Stimulated activated naive CD8-positive, alpha-beta T cell treated with anti-CD3 and anti-CD28 coated beads, Interleukin-15, Interleukin-2, amounts not matched to agents 100 ng/mL and 50 ng/mL, for 24 hours (primary cell): ENCODE measurements at regions not wholly inside any gene's neighbourhood (a gene's known extent, or its start where the extent isn't known, plus 50 kb on each side); places are given as distances from the start of the nearest gene placed in this dataset.
"Not testable (repeated sequence)": the region's sequence is repeated elsewhere in the genome, so short reads cannot be mapped to it uniquely, and the experiment has no call there.

ENCODE experiments used
- H3K27ac Mint-ChIP-seq: one replicate; pipeline ENCODE4 v1.8.0; 2021; ENCODE audit warnings: mild to moderate bottlenecking, mixed read lengths
- H3K27me3 Mint-ChIP-seq: one replicate; pipeline ENCODE4 v1.8.0; 2021; ENCODE audit warnings: mixed read lengths
- H3K36me3 Mint-ChIP-seq: one replicate; pipeline ENCODE4 v1.8.0; 2021; ENCODE audit warnings: low read depth, mixed read lengths
- H3K4me1 Mint-ChIP-seq: one replicate; pipeline ENCODE4 v1.8.0; 2021; ENCODE audit warnings: low read depth, mixed read lengths
- H3K4me3 Mint-ChIP-seq: one replicate; pipeline ENCODE4 v1.8.0; 2021; ENCODE audit warnings: mild to moderate bottlenecking, mixed read lengths
- H3K9me3 Mint-ChIP-seq: one replicate; pipeline ENCODE4 v1.8.0; 2021; ENCODE audit warnings: mixed read lengths

DNA sequence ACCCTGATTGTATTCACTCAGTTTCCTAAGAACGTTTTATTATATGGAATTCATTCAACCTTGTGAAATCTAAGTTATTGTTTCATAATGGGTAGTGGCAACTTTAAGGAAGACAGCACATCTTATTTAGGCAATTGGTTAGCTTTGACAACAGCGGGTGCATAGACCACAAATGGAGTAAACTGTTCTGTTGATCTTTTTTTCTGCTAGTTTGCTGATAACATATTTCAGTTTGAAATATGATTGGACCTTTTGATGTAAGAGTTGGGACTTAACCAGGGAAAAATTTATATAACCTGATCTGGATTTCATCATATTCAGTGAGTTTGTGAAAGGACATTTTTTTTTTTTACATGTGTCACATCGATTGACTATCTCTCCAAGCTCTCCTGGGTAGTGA lies 151.7 kb downstream of the HLX start:
- Mint-ChIP-seq H3K4me3 (no peak overlapping the region), H3K4me1 (no peaks in the 10 kb centered on the region), H3K36me3 (no peaks in the 10 kb centered on the region), H3K27ac (no peak overlapping the region), H3K27me3 (no peaks in the 10 kb centered on the region), H3K9me3 (no peaks in the 10 kb centered on the region)

DNA sequence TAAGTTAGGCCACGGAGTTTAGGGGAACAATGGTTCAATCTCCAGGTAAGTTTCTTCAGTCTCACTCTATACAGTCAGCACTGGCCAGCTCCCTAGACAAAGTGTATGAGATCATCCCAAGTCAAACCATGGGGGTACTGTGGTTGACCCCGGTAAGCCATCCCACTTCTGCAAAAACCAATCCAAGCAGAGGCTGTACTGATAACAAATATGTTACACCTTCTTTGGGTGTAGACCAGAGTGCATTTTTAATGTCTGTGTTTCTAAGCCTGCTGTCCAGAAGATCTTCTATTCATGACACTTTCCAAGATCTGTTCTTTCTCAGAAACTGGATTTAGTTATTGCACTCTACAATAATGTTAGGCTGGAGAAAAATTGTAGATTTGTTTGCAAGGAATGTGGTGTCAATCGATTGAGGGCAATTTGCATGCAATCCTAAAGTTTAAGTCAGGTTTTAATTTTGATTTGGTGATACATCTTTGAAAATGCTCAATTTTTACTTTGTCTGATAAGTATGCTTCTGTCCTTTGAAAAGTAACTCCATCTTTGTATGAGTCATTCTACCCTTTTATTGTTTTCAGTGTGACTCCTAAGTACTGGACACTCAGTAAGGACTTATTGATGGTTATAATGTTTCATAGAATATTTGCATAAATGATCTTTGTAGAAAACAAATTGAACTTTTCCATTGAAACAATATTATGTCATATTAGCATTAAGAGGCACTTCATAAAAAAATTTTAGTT lies 152.4 kb downstream of the HLX start:
- Mint-ChIP-seq H3K27ac (no peak overlapping the region), H3K9me3 (no peaks in the 10 kb centered on the region), H3K36me3 (no peaks in the 10 kb centered on the region), H3K27me3 (no peaks in the 10 kb centered on the region), H3K4me1 (no peaks in the 10 kb centered on the region), H3K4me3 (no peak overlapping the region)

- no peak overlapping the region for H3K4me3 Mint-ChIP-seq
- H3K9me3 Mint-ChIP-seq: no peaks in the 10 kb centered on the region
- no peaks in the 10 kb centered on the region for H3K36me3 Mint-ChIP-seq
- H3K4me1 Mint-ChIP-seq: no peaks in the 10 kb centered on the region
- H3K27ac Mint-ChIP-seq: no peak overlapping the region
- H3K27me3 Mint-ChIP-seq: no peaks in the 10 kb centered on the region
Measured at GRCh38 chr1:221032204-221032585, 153.0 kb downstream of the HLX start.

GRCh38 chr1:221032637-221033280 lies 153.5 kb downstream of the HLX start:
- no peak overlapping the region for H3K27ac Mint-ChIP-seq
- no peaks in the 10 kb centered on the region for H3K9me3 Mint-ChIP-seq
- no peaks in the 10 kb centered on the region for H3K4me1 Mint-ChIP-seq
- H3K36me3 Mint-ChIP-seq: no peaks in the 10 kb centered on the region
- no peak overlapping the region for H3K4me3 Mint-ChIP-seq
- no peaks in the 10 kb centered on the region for H3K27me3 Mint-ChIP-seq

DNA sequence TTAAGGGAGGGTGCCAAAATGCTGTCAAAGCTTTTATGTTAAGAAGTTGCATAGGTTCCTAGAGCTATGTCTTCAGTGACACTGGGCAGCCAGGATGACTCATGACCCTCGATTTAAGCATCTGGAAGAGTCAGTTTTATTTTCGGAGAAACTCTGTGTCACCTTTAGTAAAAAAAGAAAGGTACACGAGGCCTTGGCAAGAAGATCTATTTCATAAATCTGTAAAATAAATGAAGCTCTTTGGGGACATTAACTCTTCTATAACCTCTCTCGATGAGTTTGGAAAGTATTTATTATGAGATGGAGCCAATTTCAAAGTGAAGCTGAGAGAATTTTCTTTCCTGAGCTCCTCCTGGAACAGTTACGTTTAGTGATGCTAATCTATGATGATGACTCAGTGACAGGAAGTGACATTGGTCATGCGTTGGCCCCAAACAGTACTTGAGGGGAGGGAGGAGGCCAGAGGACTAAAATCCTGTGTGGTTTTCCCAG lies 156.5 kb downstream of the HLX start:
- H3K27ac Mint-ChIP-seq: no peak overlapping the region
- no peaks in the 10 kb centered on the region for H3K36me3 Mint-ChIP-seq
- H3K4me3 Mint-ChIP-seq: no peak overlapping the region
- no peaks in the 10 kb centered on the region for H3K9me3 Mint-ChIP-seq
- no peaks in the 10 kb centered on the region for H3K4me1 Mint-ChIP-seq
- no peaks in the 10 kb centered on the region for H3K27me3 Mint-ChIP-seq

GRCh38 chr1:221039616-221040015 lies 160.4 kb downstream of the HLX start:
- Mint-ChIP-seq H3K4me3 (no peak overlapping the region), H3K36me3 (no peaks in the 10 kb centered on the region), H3K27me3 (peaks cover 7% of the 10 kb centered on the region), H3K9me3 (no peaks in the 10 kb centered on the region), H3K4me1 (no peaks in the 10 kb centered on the region), H3K27ac (no peak overlapping the region)

DNA sequence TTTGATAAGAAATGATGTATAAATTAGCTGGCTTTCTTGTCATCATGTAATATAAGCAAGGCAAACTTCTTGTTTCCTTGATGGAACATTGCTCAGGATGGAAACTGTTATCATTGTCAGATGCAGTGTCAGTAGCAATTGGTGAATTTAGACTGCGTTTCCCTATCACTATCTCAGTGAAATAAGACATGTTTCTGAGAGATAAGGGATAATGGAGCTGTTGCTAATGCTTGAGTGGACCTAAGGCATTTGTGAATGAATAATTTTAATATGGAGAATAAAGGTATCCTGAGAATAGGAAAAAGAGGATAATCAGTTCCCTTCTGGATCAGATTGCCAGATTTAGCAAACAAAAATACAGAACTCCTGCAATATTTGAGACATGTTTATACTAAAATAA lies 160.9 kb downstream of the HLX start:
- Mint-ChIP-seq H3K36me3 (no peaks in the 10 kb centered on the region), H3K4me3 (no peak overlapping the region), H3K4me1 (no peaks in the 10 kb centered on the region), H3K27ac (no peak overlapping the region), H3K27me3 (peaks cover 7% of the 10 kb centered on the region), H3K9me3 (no peaks in the 10 kb centered on the region)

GRCh38 chr1:221040691-221041285 lies 161.5 kb downstream of the HLX start:
- Mint-ChIP-seq H3K4me1 (peaks cover 2% of the 10 kb centered on the region), H3K9me3 (no peaks in the 10 kb centered on the region), H3K27me3 (peaks cover 7% of the 10 kb centered on the region), H3K4me3 (no peak overlapping the region), H3K36me3 (no peaks in the 10 kb centered on the region), H3K27ac (no peak overlapping the region)

DNA sequence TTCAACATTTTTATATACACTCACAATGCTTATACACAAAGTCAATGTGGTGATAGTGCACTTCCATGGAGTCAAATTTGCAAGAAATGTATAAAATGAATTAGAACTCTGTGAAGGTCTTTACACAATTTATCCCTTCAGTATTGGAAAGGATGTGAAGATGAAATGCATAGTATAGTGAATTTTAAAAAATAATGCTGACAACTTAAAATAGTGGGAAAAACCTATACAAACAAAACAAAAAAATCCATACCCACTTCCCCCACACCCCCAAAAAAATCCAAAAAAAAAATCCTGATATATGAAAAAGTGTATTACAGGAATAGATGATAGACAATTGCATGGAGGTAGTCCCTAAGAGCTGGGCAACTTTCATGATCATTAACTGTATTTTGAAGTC lies 165.3 kb downstream of the HLX start:
- no peak overlapping the region for H3K4me3 Mint-ChIP-seq
- no peak overlapping the region for H3K27ac Mint-ChIP-seq
- peaks cover 3% of the 10 kb centered on the region for H3K4me1 Mint-ChIP-seq
- H3K36me3 Mint-ChIP-seq: no peaks in the 10 kb centered on the region
- peaks cover 7% of the 10 kb centered on the region for H3K27me3 Mint-ChIP-seq
- peaks cover 2% of the 10 kb centered on the region for H3K9me3 Mint-ChIP-seq

- Mint-ChIP-seq H3K9me3 (peaks cover 8% of the 10 kb centered on the region), H3K27me3 (peaks cover 7% of the 10 kb centered on the region), H3K4me1 (peaks cover 3% of the 10 kb centered on the region), H3K36me3 (no peaks in the 10 kb centered on the region), H3K27ac (no peak overlapping the region), H3K4me3 (no peak overlapping the region)
Measured at GRCh38 chr1:221045151-221045550, 165.9 kb downstream of the HLX start.

DNA sequence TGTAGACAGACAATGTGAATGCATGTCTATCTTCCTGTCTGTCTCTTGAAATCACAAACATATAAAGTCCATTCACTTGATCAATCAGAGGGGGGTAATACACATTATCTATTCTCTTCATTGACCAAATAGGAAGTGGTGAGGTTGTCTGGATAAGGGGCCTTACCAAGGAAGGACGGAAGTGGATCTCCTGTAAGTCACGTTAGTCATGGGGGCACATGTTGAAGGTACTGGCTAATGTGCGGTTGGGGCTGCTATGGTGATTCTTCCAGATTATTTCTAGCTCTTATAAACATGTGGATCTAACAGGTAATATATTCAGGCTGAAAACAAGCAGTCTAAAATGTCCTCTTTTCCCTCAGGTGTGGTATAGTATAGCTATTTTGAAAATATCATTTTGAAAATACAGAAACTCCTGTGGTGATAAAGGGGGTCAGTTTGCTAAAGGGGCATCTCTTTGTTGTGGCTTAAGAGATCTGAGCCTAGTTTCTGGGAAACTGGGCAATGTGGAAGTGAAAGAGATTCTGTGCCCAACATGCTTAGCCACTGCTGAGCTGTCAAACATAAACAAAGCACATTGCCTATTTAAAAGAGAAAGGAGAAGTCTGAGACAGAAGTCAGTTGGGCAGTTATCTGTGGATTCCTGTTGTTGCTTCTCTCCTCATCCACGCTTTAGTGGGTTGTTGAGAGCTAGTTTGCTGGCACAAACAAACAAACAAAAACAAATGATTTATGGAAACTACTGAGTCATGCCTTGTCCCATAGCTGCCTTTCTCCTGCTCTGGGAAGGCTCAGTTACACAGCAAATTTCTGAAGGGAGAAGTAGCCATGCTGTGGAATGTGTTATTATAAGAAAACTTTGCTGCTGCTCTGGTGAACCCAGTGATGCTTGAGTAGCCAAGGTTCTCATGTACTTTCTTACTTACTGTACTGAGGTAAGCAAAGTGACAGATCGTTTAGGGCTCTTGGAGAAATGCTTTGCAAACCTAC lies 166.9 kb downstream of the HLX start:
- no peaks in the 10 kb centered on the region for H3K36me3 Mint-ChIP-seq
- peaks cover 7% of the 10 kb centered on the region for H3K27me3 Mint-ChIP-seq
- peaks cover 12% of the 10 kb centered on the region for H3K9me3 Mint-ChIP-seq
- H3K27ac Mint-ChIP-seq: peak overlapping the region; percentile 69
- peaks cover 5% of the 10 kb centered on the region for H3K4me1 Mint-ChIP-seq
- H3K4me3 Mint-ChIP-seq: peak overlapping the region; percentile 30

DNA sequence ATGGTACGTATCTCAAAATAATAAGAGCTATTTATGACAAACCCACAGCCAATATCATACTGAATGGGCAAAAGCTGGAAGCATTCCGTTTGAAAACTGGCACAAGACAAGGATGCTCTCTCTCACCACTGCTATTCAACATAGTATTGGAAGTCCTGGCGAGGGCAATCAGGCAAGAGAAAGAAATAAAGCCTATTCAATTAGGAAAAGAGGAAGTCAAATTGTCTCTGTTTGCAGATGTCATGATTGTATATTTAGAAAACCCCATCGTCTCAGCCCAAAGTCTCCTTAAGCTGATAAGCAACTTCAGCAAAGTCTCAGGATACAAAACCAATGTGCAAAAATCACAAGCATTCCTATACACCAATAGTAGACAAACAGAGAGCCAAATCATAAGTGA lies 172.1 kb downstream of the HLX start:
- not testable (repeated sequence) for H3K27me3 Mint-ChIP-seq, H3K36me3 Mint-ChIP-seq, H3K4me3 Mint-ChIP-seq, H3K4me1 Mint-ChIP-seq, H3K27ac Mint-ChIP-seq
- peaks cover 12% of the 10 kb centered on the region for H3K9me3 Mint-ChIP-seq

DNA sequence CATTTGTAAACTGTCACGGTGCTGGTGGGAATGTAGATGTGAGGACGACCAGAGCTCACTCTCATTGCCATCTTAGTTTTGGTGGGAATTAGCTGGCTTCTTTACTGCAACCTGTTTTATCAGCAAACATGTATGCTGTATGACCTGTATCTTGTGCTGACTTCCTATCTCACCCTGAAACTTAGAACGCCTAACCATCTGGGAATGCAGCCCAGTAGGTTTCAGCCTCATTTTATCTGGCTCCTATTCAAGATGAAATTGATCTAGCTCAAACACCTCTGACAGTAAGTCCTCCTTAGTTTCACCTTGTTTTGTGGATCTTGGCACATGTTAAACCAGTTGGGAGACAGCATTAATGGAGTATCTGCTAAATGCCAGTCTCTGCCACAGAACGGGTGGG lies 174.6 kb downstream of the HLX start:
- H3K27me3 Mint-ChIP-seq: no peaks in the 10 kb centered on the region
- H3K4me3 Mint-ChIP-seq: no peak overlapping the region
- peaks cover 7% of the 10 kb centered on the region for H3K4me1 Mint-ChIP-seq
- no peaks in the 10 kb centered on the region for H3K36me3 Mint-ChIP-seq
- peaks cover 12% of the 10 kb centered on the region for H3K9me3 Mint-ChIP-seq
- no peak overlapping the region for H3K27ac Mint-ChIP-seq

- Mint-ChIP-seq H3K4me1 (no peaks in the 10 kb centered on the region), H3K9me3 (no peaks in the 10 kb centered on the region), H3K27me3 (peaks cover 6% of the 10 kb centered on the region), H3K4me3 (no peak overlapping the region), H3K36me3 (no peaks in the 10 kb centered on the region), H3K27ac (no peak overlapping the region)
Measured at GRCh38 chr1:221059506-221059905, 180.3 kb downstream of the HLX start.
